ENCODE measurements at regions not wholly inside any gene's neighbourhood (a gene's known extent, or its start where the extent isn't known, plus 50 kb on each side); places are given as distances from the start of the nearest gene placed in this dataset.

- TF ChIP-seq CTCF (IDR thresholded peaks at IDR 0.05) (no peak), POLR2A (IDR thresholded peaks at IDR 0.05) (no peak), EP300 (IDR thresholded peaks at IDR 0.05) (no peak)
Measured at GRCh38 chr9:13450723-13451122, 171.2 kb upstream of the MPDZ start.
